Stimulated activated CD4-positive, alpha-beta T cell treated with anti-CD3 and anti-CD28 coated beads, Interleukin-2, amount 100 ng/mL, for 4 hours (primary cell): ENCODE measurements at regions not wholly inside any gene's neighbourhood (a gene's known extent, or its start where the extent isn't known, plus 50 kb on each side); places are given as distances from the start of the nearest gene placed in this dataset.

Experiments
- DNase-seq: peaks from one replicate; pipeline ENCODE4 v3.0.0-alpha.2; 2020; ENCODE audit warnings: low read depth

DNA sequence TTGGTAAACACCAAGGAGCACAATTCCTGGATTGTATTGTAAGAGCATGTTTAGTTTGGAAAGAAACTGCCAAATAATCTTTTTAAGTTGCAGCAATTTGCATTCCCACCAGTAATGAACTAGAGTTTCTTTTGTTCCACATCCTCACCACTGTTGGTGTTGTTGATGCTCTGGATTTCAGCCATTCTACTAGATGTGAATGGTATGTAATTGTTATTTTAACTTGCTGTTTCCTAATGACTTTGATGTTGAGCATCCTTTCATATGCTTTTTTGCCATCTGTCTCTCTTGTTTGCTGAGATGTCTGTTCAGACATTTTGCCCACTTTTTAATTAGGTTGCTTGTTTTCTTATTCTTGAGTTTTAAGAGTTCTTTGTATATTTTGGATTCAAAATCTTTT is 1654.1 kb downstream of the GRIK2 start:
- no peak for DNase-seq

DNA sequence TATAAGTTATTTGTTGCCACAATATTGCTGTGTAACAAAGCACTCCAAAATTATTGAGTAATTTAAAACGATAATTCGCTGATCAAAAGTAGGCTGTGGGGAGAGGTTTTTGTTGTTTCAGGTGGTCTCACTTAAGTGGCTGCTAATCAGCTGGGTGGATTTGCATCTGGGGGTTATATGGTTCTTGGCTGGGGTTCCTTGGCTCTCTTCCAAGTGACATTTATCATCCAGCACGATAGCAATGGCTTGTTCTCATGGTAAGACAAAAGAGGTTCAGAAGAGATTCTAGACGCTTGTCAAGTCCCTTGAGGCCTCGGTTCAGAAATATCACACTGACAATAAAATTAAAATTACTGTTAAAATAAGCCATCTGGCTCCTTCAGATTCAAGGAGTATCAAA is 1648.8 kb downstream of the GRIK2 start:
- no peak for DNase-seq

GRCh38 chr6:103036846-103037245 is 1643.3 kb downstream of the GRIK2 start:
- DNase-seq, result no peak

DNA sequence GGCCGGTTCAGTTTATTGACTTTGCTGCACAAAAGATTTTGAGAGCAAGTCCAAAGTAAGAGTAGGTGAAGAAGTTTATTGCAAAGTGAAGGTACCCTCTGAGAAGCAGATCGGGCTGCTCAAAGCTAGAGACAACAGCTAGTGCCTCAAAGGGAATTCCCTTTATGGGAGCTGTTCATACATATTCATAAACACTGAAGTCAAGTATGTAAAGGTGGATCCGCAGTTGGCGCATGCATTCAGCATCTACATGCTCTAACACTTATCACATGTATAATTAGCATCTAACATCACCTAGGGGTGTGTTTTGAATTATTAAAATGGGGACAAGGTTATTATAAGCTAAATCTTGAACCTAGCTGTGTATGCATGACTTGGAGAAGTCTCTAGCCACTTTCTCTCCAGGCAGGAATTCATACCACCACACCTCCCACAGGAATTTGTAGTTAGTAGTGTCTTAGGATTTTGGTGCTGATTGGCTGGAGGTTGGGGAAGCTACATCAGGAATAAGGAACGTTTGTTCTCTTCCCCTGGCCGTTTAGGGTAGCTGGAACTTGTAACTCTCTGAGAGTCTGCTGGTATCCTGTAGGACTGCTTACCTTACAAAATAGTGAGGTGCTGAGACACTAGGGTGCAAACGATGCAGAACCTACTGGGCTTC is 1633.9 kb downstream of the GRIK2 start:
- DNase-seq, result no peak

DNA sequence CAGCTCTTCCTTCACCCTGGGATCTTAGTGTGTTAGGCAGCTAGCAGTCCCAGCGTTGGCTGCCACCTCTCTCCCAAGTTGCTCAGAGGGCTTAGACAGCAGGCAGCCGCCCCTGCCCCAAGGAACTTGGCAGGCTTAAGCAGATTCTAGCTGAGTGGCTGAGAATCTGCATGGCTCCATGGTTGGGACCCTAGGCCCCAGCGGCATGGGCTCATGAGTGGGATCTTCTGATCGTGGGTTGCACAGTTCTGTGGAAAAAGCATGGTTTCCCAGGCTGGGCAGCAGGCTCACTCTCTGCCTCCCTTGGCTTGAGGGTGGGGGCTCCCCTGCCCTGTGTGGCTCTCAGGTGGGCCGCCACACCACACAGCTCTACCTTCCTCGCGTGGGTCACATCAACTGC is 1624.9 kb downstream of the GRIK2 start:
- DNase-seq, result no peak

DNA sequence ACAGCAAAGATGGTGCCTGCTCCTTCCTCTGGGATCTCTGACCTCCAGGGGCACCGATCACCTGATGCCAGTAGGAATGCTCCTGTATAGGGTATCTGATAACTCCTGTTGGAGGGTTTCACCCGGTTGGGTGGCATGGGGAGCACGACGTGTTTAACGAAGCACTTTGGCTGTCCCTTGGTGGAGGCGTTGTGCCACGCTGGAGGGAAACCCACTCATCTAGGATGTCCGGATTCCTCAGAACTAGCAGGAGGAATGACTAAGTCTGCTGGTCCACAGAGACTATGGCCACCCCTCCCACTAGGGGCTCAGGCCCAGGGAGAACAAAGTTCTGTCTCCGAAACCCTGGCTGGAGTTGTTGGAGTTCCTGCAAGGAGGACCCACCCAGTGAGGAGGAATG is 1624.4 kb downstream of the GRIK2 start:
- DNase-seq, result no peak

DNA sequence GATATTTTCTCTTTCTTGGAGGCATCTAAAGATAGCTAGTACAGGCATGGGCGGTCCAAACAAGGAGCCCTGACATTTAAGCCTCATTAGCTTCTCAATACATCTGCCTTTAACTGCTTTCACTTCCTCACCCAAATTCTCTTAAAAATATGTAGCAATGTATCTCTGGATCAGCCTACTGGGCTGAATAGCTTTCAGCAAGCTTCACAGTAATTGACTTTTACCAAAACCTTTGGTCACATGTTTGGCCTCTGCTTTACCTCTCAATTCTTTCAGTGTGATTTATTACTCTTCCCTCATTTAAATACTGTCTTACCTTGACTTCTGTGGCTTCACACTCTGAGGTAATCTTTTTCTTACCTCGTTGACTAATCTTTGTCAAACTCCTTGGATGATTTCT is 1618.1 kb downstream of the GRIK2 start:
- DNase-seq, result no peak

DNA sequence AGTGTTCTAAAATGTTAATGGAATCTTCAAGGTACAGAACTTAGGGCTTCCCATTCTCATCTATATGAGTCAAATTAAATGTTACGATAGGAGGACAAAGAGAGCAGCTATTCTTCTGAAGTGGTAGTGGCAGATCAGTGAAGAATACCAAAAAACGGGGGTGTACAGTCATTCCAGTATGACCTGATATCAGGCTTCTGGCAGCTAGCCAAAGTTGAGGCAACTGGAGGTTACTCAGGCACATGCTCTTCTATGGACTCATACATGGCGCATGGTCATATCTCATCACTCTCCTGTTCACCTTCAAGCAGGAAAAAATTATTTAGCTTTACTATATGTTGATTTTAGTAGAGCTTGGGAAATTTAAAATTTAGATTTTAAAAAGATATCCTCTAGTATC is 1608.8 kb downstream of the GRIK2 start:
- no peak for DNase-seq

GRCh38 chr6:103001724-103002123 is 1608.2 kb downstream of the GRIK2 start:
- no peak for DNase-seq

- DNase-seq, result no peak
These were observed 1607.2 kb downstream of the GRIK2 start for GRCh38 chr6:103000688-103001087.

DNA sequence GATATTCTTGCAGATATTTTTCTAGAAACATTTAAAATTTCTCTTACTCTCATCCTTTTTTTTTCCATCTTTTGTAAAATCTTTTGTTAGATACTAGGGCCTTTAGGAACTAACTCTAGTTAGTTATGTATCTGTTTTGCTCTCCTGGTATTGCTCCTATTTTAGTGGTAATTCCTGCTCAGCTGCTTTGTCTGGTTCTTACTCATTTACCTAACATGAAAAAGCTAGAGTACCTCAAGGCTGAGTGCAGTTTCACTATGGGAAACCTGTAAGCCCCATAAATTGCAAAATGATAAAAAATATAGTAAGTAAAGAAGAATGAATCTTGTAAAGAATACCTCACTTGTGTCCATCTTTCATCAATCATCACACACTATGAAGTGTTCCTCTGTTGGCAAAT is 1602.0 kb downstream of the GRIK2 start:
- DNase-seq, result no peak

DNA sequence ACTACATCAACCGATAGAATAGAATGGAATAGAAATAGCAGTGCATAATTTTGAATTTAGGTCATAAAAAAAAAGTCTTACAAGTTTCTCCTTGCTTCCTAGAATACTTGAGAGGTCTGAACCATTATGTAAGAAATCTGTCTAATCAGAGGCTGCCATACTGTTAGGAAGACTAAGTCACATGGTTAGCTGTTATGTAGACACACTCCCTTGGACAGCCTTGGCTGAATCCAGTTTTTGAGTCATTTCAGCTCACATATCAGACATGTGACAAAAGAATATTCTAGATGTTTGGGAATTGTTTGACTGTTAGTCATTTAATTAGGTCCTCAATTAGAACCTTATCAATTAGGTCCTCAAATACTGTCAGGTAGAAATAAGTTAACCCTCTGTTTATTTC is 1601.4 kb downstream of the GRIK2 start:
- DNase-seq, result no peak

DNA sequence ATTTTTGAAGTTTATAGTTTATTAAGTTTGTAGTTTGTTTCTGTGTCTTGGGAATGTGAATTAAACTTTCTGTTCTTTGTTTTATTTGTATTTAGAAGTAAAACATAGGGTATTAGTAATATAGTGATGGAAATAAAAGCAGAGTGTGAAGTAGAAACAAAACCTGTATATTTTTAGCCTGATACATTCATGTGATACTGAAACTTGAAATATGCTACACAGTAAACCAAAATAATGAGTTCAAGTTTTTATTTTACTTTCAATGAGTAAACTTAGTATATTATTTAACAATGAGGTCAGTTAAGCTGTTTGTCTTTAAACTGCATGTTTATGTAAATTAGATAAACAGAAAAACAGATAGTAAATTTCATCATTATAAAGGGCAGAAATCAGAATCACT is 1592.6 kb downstream of the GRIK2 start:
- no peak for DNase-seq

DNA sequence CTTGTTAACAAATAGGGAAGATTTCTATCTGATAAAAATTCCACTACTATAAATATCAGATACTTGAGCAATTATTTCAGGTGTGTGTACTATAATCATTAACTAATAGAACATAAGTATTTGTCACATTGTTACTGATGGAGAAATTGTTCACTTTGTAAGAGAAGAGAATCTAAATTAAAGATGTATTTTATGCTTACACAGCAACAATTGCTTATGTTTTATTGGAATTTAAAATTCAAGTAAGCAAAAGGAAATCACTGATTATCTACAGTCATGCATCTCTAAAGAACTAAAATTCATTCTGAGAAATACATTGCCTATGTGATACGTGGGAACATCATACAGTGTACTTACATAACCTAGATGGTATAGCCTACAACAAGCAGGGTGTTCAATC is 1590.8 kb downstream of the GRIK2 start:
- DNase-seq, result no peak

DNA sequence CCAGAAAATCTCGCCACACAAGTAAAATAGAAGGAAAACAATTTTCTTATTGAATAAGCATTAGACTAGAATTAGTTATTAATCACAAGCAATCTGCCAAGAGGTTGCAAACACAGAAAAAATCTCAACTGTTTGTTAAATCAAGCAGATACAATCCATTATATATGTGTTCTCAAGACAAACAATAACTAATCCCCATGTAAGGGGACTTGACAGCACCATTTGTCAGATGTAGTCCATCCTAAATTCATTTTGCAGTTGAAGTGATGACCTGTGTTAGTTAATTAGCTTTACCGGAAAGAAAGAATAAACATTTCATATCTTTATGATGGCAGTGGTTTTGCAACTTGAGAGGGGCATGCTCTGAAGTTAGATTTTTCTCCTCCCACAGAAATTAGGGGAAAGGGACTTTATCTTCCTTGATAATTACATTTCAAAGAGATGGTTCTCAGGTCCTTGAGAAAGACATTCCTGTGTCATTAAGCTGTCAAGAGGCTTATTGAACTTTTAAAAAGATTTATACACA is 1588.0 kb downstream of the GRIK2 start:
- DNase-seq, result no peak

DNA sequence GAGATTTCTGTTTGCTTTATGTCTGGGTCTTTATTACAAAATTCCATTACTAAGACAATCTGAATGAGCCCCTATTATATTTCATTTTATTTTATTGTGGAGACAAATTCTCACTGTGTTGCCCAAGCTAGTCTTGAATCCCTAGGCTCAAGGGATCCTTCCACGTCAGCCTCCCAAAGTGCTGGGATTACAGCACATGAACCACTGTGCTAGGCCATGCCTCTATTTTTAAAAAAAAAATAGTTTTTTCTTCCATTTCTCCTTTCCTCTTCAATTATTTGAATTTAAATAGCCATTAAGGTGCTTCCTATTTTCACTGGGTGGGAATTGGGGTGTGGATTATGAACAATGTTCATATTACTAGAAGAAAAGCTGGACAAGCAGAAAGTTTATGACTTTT is 1587.4 kb downstream of the GRIK2 start:
- no peak for DNase-seq

DNA sequence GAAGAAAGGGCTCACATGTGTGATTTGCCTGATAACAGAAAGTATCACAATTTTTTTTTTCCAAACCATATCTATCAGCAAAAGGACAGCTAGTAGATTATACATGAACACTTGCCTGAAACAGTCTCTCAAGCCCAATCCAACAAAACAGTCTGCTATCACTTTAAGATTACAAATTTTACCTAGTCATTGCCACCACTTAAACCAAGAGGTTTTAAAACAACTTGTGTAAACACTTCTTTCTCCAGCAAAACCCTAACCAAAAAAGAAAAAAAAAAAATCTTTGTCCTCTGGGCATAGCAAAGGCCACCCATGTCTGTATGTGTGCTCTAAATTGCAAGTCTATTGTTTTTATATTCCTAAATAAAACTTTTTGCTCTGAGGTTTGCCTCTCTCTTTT is 1568.4 kb downstream of the GRIK2 start:
- DNase-seq, result no peak

DNA sequence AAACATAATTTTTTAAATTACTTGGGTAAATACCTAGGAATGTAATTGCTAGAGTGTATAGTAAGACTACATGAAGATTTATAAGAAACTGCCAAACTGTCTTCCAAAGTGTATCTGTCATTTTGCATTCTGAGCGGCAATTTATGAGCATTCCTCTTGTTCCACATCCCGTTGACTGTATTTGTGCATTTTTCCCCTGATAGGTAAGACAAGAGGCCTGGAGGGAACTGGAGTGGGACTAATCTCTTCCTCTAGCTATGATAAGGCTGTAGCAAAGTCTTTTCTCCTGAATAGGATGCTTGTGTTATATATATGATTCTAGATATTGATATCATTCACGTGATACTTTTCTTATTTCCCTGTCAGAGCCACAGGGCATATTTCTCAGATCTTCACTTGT is 1557.5 kb downstream of the GRIK2 start:
- DNase-seq, result no peak

DNA sequence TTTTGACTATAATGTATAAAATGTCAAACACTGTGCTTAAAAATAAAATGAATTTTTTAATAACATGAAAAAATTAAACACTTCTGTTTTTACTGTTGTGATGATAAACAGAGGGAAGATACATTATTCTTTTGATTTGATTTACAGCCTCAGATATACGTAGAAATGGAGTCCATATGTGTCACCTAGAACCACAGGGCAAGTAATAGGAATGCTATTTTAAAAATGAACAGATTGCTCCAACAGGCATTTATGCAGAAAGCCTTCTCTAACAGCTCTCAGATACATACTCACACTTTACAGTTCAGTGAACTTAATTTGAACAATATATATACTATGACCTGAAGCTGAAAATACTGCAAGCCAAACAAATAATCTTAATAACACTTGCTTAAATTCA is 1551.0 kb downstream of the GRIK2 start:
- no peak for DNase-seq

- DNase-seq, result no peak
These were observed 1548.7 kb downstream of the GRIK2 start for GRCh38 chr6:102942206-102942605.

- DNase-seq, result no peak
These were observed 1543.5 kb downstream of the GRIK2 start for GRCh38 chr6:102936959-102937358.

GRCh38 chr6:102928109-102928508 is 1534.6 kb downstream of the GRIK2 start:
- no peak for DNase-seq

- no peak for DNase-seq
These were observed 1524.7 kb downstream of the GRIK2 start for GRCh38 chr6:102918161-102918560.

GRCh38 chr6:102911571-102911970 is 1518.1 kb downstream of the GRIK2 start:
- no peak for DNase-seq
